ENCODE measurements at regions not wholly inside any gene's neighbourhood (a gene's known extent, or its start where the extent isn't known, plus 50 kb on each side); places are given as distances from the start of the nearest gene placed in this dataset.
A peak's percentile ranks its signal among the peaks of the same experiment; 100 is the strongest.
"Not testable (repeated sequence)": the region's sequence is repeated elsewhere in the genome, so short reads cannot be mapped to it uniquely, and the experiment has no call there.

- H3K4me3 ChIP-seq; intact Hi-C loops (cut with DNase I); ATAC-seq; H3K27me3 ChIP-seq; H3K27ac ChIP-seq; H3K4me1 ChIP-seq; H3K36me3 ChIP-seq: not testable (repeated sequence)
- peak; percentile 64 for DNase-seq
- H3K9me3 ChIP-seq, result peaks cover 27% of the 10 kb centered on the region
These were observed 3916.7 kb upstream of the OR11H1 start for GRCh38 chr22:11611280-11611679.

GRCh38 chr22:11611876-11612275 lies 3916.1 kb upstream of the OR11H1 start:
- H3K4me3 ChIP-seq; intact Hi-C loops (cut with DNase I); ATAC-seq; H3K27me3 ChIP-seq; H3K36me3 ChIP-seq; H3K27ac ChIP-seq; H3K4me1 ChIP-seq: not testable (repeated sequence)
- peaks cover 21% of the 10 kb centered on the region for H3K9me3 ChIP-seq
- peak; percentile 61 for DNase-seq

GRCh38 chr22:11613081-11613897 lies 3914.7 kb upstream of the OR11H1 start:
- H3K9me3 ChIP-seq, result peaks cover 11% of the 10 kb centered on the region
- peak; percentile 57 for DNase-seq
- H3K4me1 ChIP-seq; H3K4me3 ChIP-seq; ATAC-seq; H3K36me3 ChIP-seq; intact Hi-C loops (cut with DNase I); H3K27me3 ChIP-seq; H3K27ac ChIP-seq: not testable (repeated sequence)

- ATAC-seq (no peak), DNase-seq (peak; percentile 51)
- intact Hi-C loops (cut with DNase I), result no loop called here
- peaks cover 11% of the 10 kb centered on the region for H3K9me3 ChIP-seq
- H3K4me3 ChIP-seq, result no peak overlapping the region
- no peak overlapping the region for H3K27ac ChIP-seq
- no peaks in the 10 kb centered on the region for H3K4me1 ChIP-seq
- H3K36me3 ChIP-seq, result no peaks in the 10 kb centered on the region
- no peaks in the 10 kb centered on the region for H3K27me3 ChIP-seq
- TF ChIP-seq CTCF (IDR thresholded peaks at IDR 0.05), result no peak
These were observed 3913.9 kb upstream of the OR11H1 start for GRCh38 chr22:11613898-11614755.

- H3K36me3 ChIP-seq; H3K4me3 ChIP-seq; H3K4me1 ChIP-seq; DNase-seq; H3K27me3 ChIP-seq; ATAC-seq; H3K27ac ChIP-seq; intact Hi-C loops (cut with DNase I): not testable (repeated sequence)
- peaks cover 11% of the 10 kb centered on the region for H3K9me3 ChIP-seq
These were observed 3913.1 kb upstream of the OR11H1 start for GRCh38 chr22:11614798-11615433.

- Histone ChIP-seq H3K27ac (no peak overlapping the region), H3K36me3 (no peaks in the 10 kb centered on the region), H3K9me3 (peaks cover 9% of the 10 kb centered on the region), H3K4me1 (no peaks in the 10 kb centered on the region), H3K4me3 (no peak overlapping the region), H3K27me3 (no peaks in the 10 kb centered on the region)
- intact Hi-C loops (cut with DNase I), result no loop called here
- TF ChIP-seq CTCF (IDR thresholded peaks at IDR 0.05), result no peak
- ATAC-seq (no peak), DNase-seq (no peak)
These were observed 3911.2 kb upstream of the OR11H1 start for GRCh38 chr22:11616811-11617210.

GRCh38 chr22:11618322-11618662 lies 3909.7 kb upstream of the OR11H1 start:
- DNase-seq; intact Hi-C loops (cut with DNase I); H3K4me3 ChIP-seq; ATAC-seq; H3K36me3 ChIP-seq; H3K9me3 ChIP-seq; H3K4me1 ChIP-seq; H3K27ac ChIP-seq; H3K27me3 ChIP-seq: not testable (repeated sequence)

GRCh38 chr22:11618688-11619087 lies 3909.3 kb upstream of the OR11H1 start:
- H3K36me3 ChIP-seq; H3K9me3 ChIP-seq; H3K4me3 ChIP-seq; H3K27ac ChIP-seq; ATAC-seq; H3K4me1 ChIP-seq; H3K27me3 ChIP-seq; intact Hi-C loops (cut with DNase I): not testable (repeated sequence)
- DNase-seq, result peak; percentile 56

- ATAC-seq; H3K4me1 ChIP-seq; H3K4me3 ChIP-seq; H3K36me3 ChIP-seq; intact Hi-C loops (cut with DNase I); H3K9me3 ChIP-seq; H3K27ac ChIP-seq; H3K27me3 ChIP-seq: not testable (repeated sequence)
- DNase-seq, result peak; percentile 58
These were observed 3906.8 kb upstream of the OR11H1 start for GRCh38 chr22:11620921-11621762.

- H3K4me1 ChIP-seq; H3K4me3 ChIP-seq; ATAC-seq; intact Hi-C loops (cut with DNase I); H3K27ac ChIP-seq; H3K27me3 ChIP-seq; H3K36me3 ChIP-seq; DNase-seq: not testable (repeated sequence)
- peaks cover 15% of the 10 kb centered on the region for H3K9me3 ChIP-seq
These were observed 3905.2 kb upstream of the OR11H1 start for GRCh38 chr22:11622774-11623173.
